Endodermal cell (in vitro differentiated cells): ENCODE measurements at regions not wholly inside any gene's neighbourhood (a gene's known extent, or its start where the extent isn't known, plus 50 kb on each side); places are given as distances from the start of the nearest gene placed in this dataset.

Experiments used
- DNase-seq: peaks from one replicate; pipeline ENCODE4 v3.0.0-alpha.2; 2017
- H3K27ac ChIP-seq: 2 replicates; pipeline ENCODE4 v1.5.1; 2013; ENCODE audit warnings: mild to moderate bottlenecking, low read depth, low read length, moderate library complexity
- H3K27me3 ChIP-seq: 2 replicates; pipeline ENCODE4 v1.6.1; 2013; ENCODE audit warnings: mild to moderate bottlenecking, low read length, moderate library complexity; ENCODE audit not compliant: insufficient read depth, control insufficient read depth, poor library complexity, severe bottlenecking
- H3K36me3 ChIP-seq: 2 replicates; pipeline ENCODE4 v1.7.0; 2013; ENCODE audit warnings: mild to moderate bottlenecking, low read length, moderate library complexity; ENCODE audit not compliant: control insufficient read depth, insufficient read depth
- H3K4me1 ChIP-seq: one replicate; pipeline ENCODE4 v1.7.0; 2013; ENCODE audit warnings: low read length; ENCODE audit not compliant: control insufficient read depth, insufficient read depth
- H3K4me3 ChIP-seq: 2 replicates; pipeline ENCODE4 v1.5.1; 2013; ENCODE audit warnings: mild to moderate bottlenecking, low read length, moderate library complexity
- H3K9ac ChIP-seq: 2 replicates; pipeline ENCODE4 v1.6.1; 2013; ENCODE audit warnings: mild to moderate bottlenecking, low read length, moderate library complexity; ENCODE audit not compliant: poor library complexity, severe bottlenecking; ENCODE audit errors: extremely low read depth
- H3K9me3 ChIP-seq: 2 replicates; pipeline ENCODE4 v1.6.1; 2013; ENCODE audit warnings: mild to moderate bottlenecking, low read length, moderate library complexity; ENCODE audit not compliant: control insufficient read depth
- H3K27ac Mint-ChIP-seq: 2 replicates; pipeline ENCODE4 v1.8.0; 2020; ENCODE audit warnings: mixed read lengths
- H3K27me3 Mint-ChIP-seq: 2 replicates; pipeline ENCODE4 v1.8.0; 2021; ENCODE audit warnings: mild to moderate bottlenecking, mixed read lengths; ENCODE audit not compliant: insufficient read depth
- H3K36me3 Mint-ChIP-seq: 2 replicates; pipeline ENCODE4 v1.8.0; 2020; ENCODE audit warnings: low read depth, mixed read lengths
- H3K4me1 Mint-ChIP-seq: 2 replicates; pipeline ENCODE4 v1.8.0; 2020; ENCODE audit warnings: mixed read lengths
- H3K4me3 Mint-ChIP-seq: 2 replicates; pipeline ENCODE4 v1.8.0; 2020; ENCODE audit warnings: mild to moderate bottlenecking, moderate library complexity, mixed read lengths
- H3K9me3 Mint-ChIP-seq: 2 replicates; pipeline ENCODE4 v1.8.0; 2020; ENCODE audit warnings: mild to moderate bottlenecking, mixed read lengths
- CTCF ChIP-seq: fragments of 200-600 bp; sonication (generic); conservative IDR thresholded peaks from 2 replicates; pipeline ENCODE4 v1.5.0; 2021; ENCODE audit warnings: antibody characterized with exemption, mild to moderate bottlenecking
- WGBS, 2 experiments: methylation state at CpG; one replicate each; pipeline versions ENCODE4 v1.1.5 to v1.1.7; 2013; ENCODE audit warnings: missing lambda C conversion rate in 2 of 2, mixed read lengths in 1 of 2; ENCODE audit not compliant: insufficient coverage in 1 of 2, insufficient read length in 1 of 2; 5-methylcytosine and 5-hydroxymethylcytosine counted together

GRCh38 chr10:3578159-3578558, 206.8 kb downstream of the KLF6 start:
- H3K36me3 ChIP-seq: no peaks in the 10 kb centered on the region
- 81 to 83% methylated on average over 2 of the region's 3 CpGs for WGBS, 2 experiments
- H3K27me3 ChIP-seq: no peaks in the 10 kb centered on the region
- Mint-ChIP-seq H3K36me3 (no peaks in the 10 kb centered on the region), H3K27ac (no peak overlapping the region), H3K27me3 (no peaks in the 10 kb centered on the region), H3K4me3 (no peak overlapping the region), H3K9me3 (no peaks in the 10 kb centered on the region), H3K4me1 (peaks cover 15% of the 10 kb centered on the region)
- no peak for DNase-seq
- no peak overlapping the region for H3K9ac ChIP-seq
- no peak for TF ChIP-seq CTCF
- H3K9me3 ChIP-seq: peaks cover 6% of the 10 kb centered on the region
- H3K4me3 ChIP-seq: no peak overlapping the region
- H3K27ac ChIP-seq: no peak overlapping the region
- no peaks in the 10 kb centered on the region for H3K4me1 ChIP-seq

GRCh38 chr10:3574451-3574850, 210.6 kb downstream of the KLF6 start:
- Histone ChIP-seq H3K4me1 (no peaks in the 10 kb centered on the region), H3K4me3 (no peak overlapping the region), H3K36me3 (no peaks in the 10 kb centered on the region), H3K9ac (no peak overlapping the region), H3K9me3 (no peaks in the 10 kb centered on the region), H3K27ac (no peak overlapping the region), H3K27me3 (no peaks in the 10 kb centered on the region)
- H3K4me3 Mint-ChIP-seq: no peak overlapping the region
- no peak for DNase-seq
- no peak for TF ChIP-seq CTCF
- no peaks in the 10 kb centered on the region for H3K27me3 Mint-ChIP-seq
- no peaks in the 10 kb centered on the region for H3K9me3 Mint-ChIP-seq
- 94 to 99% methylated on average over 6 to 10 of the region's 10 CpGs for WGBS, 2 experiments
- no peak overlapping the region for H3K27ac Mint-ChIP-seq
- H3K4me1 Mint-ChIP-seq: peaks cover 22% of the 10 kb centered on the region
- no peaks in the 10 kb centered on the region for H3K36me3 Mint-ChIP-seq

GRCh38 chr10:3573498-3573897, 211.5 kb downstream of the KLF6 start:
- H3K27me3 ChIP-seq: no peaks in the 10 kb centered on the region
- no peak overlapping the region for H3K9ac ChIP-seq
- WGBS, 2 experiments: 74 to 81% methylated on average over 7 to 8 of the region's 8 CpGs
- H3K4me1 Mint-ChIP-seq: peaks cover 20% of the 10 kb centered on the region
- H3K36me3 ChIP-seq: no peaks in the 10 kb centered on the region
- H3K4me3 Mint-ChIP-seq: no peak overlapping the region
- no peaks in the 10 kb centered on the region for H3K4me1 ChIP-seq
- no peak overlapping the region for H3K4me3 ChIP-seq
- H3K9me3 ChIP-seq: no peaks in the 10 kb centered on the region
- H3K9me3 Mint-ChIP-seq: no peaks in the 10 kb centered on the region
- DNase-seq: no peak
- no peak overlapping the region for H3K27ac ChIP-seq
- no peaks in the 10 kb centered on the region for H3K27me3 Mint-ChIP-seq
- no peaks in the 10 kb centered on the region for H3K36me3 Mint-ChIP-seq
- TF ChIP-seq CTCF: no peak
- H3K27ac Mint-ChIP-seq: no peak overlapping the region
